Renal pelvis (tissue), 1 donor: ENCODE measurements at regions not wholly inside any gene's neighbourhood (a gene's known extent, or its start where the extent isn't known, plus 50 kb on each side); places are given as distances from the start of the nearest gene placed in this dataset.
A peak's percentile ranks its signal among the peaks of the same experiment; 100 is the strongest.

Experiments
- DNase-seq: peaks from one replicate; pipeline ENCODE4 v3.0.0-alpha.2; 2013

DNA sequence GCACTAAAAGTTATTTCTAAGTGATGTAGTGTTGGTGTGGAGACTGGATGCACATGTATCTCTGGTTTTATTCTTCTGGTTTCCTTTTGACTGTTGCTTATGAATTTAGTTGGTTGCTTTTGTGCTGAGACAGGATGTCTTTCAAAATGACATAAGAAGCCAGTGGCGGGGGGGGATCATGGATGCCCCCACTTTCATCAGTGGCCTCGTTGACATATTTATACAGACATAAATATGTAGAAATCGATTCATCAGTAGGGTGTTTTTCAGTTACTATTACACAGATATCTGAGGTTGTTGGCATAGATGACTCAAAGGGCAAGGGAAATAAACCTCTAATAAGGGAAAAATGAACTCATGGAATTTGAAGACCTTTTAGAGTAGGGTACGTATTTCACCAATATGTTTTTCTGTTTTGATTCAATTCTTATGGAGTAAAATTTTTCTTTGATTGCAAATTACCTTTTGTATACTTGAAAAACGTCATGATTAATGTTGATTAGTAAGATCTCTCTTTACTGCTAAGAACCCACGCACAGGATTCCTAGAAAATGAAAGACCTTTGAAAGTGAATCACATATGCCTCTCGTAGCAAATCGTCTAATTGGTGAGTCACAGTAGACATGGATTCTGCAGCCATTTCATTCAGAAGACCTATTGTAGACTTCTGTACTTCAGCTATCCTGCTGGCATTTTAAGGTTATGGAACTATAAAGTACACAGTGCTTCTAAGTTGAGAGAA, 97.4 kb upstream of the RBMS3 start:
- DNase-seq: no peak

DNA sequence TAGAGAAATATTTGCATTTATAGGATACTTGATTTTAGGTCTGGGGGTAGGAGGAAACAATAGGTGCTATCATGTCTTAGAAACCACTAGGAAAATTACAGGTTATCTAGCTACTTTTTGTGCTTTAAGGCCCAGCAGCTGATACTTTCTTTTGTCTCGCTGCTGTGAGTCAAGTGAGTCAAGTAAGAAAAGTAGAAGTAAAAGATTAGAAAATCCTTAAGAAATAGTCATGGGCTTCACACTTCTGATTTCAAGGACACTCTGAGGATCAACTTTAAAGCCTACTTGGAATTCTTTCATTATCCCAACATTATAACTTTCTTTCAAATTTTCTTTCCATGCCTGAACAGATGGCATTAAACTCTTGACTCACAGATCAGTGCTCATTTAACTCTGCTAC, 95.2 kb upstream of the RBMS3 start:
- DNase-seq: no peak

DNA sequence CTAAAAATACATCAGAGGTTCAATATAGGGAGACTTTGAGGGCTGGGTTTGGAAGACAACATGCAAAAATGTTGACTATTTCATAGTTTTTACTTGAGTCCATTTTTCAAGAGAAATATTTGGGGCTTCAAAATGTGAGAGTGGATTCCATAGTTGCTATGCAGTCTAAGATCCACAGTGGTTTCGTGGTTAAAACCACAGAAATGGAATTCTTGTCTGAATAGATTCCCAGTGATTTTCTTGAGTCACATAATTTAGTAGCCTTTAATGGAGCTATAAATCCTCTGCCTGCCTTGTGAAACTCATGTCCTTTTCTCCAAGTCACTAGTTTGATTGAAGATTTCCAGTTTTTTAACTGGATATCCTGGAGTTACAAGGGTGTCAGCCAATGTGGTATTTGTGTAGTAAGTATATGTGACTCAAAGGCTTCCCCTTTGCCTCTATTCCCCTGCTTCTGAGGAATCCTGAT, 94.7 kb upstream of the RBMS3 start:
- DNase-seq: no peak

DNA sequence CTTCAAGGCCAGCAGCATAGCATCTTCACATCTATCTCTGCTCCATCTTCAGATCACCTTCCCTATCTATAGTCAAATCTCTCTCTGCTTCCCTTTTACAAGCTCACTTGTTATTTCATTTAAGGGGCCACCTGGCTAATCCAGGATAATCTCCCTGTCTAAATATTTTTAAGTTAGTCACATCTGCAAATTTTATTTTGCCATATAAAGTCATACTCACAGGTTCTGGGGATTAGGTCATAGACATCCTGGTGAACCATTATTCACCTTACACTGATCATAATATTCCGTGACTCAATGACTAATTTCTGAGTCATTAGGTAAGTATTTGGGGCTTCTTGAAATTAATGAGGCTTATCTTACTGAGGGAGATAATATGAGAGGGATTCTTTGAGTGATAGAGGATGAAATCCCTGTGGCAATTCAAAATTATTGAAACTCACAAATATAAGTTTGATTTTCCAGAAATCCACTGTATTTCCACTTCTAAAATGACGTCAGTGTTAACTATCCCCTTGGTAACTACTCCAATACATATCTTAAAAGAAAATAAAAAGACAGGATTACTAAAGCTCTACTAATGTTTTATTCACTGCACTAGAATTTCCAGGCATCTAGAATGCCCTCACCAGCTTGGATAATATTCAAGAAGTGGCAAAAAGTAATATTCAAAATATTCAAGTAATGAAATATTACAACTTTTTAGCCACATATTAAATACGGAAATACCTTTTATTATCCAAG, 93.7 kb upstream of the RBMS3 start:
- no peak for DNase-seq

DNA sequence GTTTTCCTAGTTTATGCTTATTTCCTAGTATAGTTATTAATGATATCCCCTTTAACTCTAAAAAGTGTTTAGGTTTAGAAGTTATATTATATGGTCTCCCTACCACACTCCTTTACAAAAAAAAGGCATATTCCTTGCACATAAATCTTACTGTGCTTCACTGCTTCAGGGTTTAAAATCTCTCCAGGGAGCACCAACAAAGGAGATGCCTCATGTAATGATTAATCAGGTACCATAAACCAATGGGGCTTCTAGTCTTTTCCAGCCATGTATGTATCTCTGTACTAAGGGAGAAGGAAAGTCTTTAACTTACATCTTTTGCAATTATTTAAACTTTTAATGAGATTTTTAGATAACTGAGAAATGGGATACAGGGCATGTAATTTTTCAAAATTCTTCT, 91.5 kb upstream of the RBMS3 start:
- no peak for DNase-seq

DNA sequence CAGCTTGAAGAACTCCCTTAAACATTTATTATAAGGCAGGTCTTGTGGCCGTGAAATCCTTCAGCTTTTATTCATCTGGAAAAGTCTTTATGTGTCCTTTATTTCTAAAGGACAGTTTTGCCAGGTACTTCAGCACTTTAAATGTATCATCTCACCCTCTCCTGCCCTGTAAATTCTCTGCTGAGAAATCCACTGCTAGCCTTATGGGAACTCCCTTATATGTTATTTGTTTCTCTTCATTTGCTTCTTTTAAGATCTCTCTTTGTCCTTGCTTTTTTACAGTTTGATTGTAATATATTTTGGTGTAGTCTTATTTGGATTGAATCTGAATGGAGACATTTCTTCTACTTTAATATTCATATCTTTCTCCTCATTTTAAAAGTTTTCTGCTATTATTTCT, 86.7 kb upstream of the RBMS3 start:
- DNase-seq: no peak

DNA sequence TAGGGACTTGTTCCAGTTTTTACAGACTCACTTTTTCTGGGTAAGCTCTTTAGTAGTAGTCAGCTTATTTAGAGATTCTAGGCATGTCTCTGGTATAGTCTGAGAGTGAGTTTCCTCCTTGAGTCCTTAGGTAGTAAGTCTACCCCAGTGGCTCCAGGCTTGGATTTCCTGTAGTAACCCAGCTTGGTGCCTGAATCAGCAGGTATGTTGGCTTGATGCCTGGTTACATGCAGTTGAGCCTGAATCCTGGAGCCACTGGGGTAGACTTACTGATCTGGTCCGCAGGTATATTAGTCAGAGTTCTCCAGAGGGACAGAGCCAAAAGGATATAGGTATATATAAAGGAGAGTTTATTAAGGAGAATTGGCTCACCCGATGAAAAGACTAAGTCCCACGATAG, 85.8 kb upstream of the RBMS3 start:
- DNase-seq: no peak

DNA sequence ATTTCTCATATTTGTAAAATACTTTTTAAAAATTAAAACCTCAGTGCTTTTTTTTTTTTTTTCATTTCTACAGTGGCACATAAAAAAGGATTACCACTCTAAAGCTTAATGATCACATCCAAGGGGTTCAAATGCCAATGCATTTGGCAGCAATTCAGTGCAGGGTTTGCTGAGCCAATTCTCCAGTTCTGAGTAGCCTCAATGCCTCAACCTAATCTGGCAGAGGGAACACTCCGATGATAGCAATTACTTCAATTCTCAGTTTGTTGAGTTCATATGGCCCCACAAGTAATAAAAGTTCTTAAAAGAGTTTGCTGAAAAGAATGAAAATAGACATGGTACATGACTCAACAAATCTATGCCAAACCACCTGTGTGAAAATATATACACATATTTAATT, 79.3 kb upstream of the RBMS3 start:
- no peak for DNase-seq

DNA sequence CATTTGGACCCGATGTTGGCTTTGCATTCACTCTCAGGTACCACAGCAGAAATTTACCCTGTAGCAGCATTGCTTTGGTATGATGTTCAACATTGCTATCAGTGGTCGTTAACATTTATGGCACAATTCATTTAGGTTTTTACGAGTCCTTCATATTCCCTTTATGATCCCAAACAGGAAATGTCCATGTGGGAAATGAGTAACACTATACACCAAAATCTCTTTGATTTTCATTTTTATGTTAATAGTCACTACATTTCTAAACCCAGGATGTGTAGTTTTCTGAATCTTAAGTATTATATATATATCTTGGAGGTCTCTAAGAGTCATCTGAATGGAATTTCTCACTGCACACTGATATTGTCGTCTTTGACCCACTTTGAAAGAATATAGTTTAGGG, 78.5 kb upstream of the RBMS3 start:
- no peak for DNase-seq

DNA sequence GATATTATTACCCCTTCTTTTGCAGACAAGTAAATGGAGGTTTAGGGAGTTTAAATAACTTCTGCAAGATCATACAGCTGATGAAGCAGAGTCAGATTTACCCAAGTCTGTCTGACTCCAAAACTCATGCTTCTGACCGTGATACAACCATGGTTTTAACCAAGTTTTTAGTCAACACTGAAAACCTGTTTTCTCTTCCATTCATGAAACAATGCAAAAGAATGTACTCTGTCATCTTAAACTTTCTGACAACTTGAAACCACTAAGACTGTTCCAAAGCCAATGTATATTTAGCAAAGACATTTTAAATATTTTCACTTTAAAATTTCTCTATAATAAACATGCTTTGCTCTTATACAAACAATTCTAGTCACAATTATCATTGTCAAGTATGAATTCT, 77.0 kb upstream of the RBMS3 start:
- no peak for DNase-seq

DNA sequence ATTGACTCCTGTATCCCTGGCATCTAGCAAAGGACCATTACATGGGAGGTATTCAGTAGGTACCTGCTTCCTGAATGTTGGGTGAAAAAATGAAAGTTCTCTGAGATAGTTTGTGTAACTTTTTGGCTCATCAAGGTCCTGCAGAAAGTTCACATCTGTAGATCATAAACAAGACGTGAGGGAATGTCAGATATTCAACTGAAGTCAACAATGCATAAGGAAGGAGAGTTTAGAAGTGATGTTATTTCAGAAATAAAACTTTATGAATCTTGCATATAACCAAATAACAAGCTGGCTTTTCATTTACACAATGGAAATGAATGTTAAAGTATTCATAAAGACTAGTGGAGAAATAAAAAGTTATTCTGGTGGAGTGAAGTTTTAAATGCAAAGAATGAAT, 73.4 kb upstream of the RBMS3 start:
- DNase-seq: no peak

DNA sequence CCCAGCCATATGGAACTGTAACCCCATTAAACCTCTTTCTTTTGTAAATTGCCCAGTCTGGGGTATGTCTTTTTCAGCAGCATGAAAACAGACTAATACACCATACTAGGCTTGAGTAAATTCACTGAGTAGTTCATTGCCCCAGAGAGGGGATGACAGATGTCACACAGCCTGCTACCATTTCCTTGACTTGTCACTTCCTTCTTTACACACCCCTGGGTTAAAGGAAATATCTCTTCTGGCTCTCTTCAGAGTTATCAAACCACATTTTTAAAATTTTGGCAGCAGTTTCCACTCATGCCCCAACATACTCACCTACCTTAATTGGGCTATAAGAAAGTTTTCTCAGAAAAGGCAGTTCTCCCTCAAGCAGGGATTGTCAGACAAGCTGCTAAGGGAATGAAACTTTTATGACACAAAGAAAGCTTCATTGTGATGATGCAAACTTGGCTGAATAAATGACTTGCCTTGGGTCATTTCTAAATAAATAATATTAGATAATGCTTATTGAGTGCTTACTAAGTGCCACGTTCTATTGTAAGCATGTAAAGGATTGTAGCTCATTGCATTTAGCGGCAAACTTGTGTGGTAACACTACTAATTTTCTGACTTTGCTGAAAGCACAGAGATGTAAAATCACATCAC, 68.0 kb upstream of the RBMS3 start:
- DNase-seq: no peak

DNA sequence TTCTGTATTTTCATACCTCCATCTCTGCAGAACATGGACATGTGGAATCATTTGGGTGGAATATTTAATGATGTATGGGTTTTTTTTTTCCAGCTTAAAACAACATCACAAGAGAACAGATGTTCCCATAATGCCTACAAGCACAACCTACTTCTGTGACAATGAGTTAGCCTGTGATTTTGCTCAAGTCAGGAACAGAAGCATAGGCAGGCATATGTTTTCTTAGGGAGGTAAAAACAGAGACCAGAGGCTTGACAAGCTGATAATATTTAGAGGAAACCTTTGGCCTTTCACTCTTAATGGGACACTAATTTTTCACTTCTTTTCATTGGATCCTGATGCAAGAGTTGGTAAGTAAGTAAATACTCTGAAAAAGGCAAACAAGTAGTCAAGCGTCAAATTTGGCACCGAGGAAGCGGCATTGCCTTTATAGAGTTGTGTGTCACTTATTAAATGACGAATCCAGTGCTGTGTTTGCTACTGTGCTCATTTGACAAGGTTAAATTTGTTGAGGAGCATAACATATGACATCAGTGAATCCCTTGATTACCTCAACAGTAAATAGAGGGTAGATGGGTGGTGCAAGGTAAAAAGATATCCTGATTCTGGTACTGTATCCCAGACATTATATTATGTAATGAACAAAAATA, 66.7 kb upstream of the RBMS3 start:
- DNase-seq: no peak

DNA sequence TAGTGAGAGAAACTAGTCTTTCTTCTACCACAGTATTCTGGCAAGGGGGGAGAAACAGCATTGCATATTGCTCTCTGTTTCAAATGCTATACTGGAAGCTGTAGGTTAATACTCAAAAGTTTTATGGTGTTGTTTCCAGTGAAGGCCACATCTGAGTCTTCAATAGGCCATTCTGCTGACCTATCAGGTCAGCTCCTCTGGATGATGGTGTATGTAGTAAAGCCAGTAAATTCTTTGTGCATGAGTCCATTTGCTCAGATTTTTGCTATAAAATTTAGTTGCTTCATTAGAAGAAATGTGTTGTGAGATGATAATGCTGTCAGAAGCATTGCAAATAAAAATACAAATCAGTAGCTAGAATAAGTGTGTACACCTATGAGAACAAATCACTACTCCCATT, 64.9 kb upstream of the RBMS3 start:
- DNase-seq: no peak

DNA sequence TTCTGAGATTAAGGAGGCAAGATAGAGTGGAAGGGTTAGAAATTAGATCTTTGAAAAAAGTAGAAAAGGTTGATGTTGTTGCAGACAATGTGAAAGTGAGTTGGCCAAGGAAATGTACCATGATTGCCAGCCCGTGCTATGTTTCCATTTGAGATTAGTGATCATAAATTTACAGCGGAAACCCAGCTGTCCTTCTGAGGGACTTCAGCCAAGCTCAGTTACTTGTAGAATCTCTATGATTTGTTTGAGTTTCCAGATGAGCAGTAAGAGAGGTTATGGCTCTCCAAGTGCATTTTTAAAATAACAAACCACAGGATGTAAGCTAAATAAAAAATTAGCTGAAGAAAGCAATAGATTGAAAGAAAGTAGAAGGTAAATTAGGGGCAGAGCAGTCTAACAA, 54.2 kb upstream of the RBMS3 start:
- DNase-seq: peak; percentile 4

DNA sequence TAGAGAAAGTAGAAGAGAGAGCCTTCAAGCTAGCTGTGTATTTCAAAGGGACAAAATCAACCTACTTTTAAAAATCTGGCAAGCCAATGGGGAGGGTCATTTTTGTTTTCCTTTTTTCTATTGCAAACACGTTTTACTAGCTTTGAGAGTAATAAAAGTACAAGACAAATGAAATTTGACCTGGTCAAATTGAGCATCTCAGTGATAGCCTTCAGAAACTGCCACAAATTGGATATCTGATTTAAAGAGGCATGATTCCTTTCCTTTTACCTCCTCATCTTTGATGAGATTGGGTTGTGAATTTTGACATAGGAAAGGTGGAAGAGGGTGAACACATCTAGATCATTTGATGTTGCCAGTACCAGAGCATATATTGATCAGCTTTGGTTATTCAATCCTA, 53.6 kb upstream of the RBMS3 start:
- DNase-seq: no peak
